DMS 273 (cell line): ENCODE measurements at regions not wholly inside any gene's neighbourhood (a gene's known extent, or its start where the extent isn't known, plus 50 kb on each side); places are given as distances from the start of the nearest gene placed in this dataset.

Experiments
- DNase-seq: peaks from one replicate; lab custom pipeline; 2025; ENCODE audit not compliant: unreplicated experiment; lab: John Stamatoyannopoulos, UW

DNA sequence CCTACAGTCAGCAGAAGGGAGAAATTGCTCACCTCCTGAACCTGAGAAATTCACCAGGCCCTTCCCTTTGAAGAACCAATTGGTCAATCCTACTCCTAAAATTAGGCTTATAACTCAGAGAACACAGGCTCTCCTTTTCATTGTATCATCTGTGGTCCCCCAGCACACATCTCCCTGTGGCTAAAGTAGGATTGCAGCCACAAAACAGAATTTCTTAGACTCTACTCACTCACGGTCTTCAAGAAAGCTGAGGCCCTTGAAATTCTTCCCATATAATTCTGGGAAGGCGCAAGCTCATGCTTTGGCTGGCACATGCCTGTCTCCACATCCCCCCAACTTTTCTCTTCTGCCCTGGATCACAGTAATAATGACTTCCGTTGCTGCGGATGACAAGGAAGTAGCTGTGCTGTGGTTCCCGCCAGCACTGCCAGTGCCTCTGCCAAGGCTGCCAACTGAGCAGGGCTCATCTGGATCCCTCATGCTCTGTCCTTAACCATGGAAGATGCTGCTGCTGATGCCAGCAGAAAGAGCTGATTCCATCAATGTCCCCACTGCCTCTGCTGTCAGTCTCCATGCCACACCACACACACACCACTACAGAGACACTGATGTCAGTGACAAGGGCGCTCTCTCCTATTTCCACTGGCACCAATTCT is 200.6 kb upstream of the POU2AF2 start:
- DNase-seq, result no peak

GRCh38 chr11:111039982-111040381 is 205.5 kb upstream of the POU2AF2 start:
- no peak for DNase-seq

DNA sequence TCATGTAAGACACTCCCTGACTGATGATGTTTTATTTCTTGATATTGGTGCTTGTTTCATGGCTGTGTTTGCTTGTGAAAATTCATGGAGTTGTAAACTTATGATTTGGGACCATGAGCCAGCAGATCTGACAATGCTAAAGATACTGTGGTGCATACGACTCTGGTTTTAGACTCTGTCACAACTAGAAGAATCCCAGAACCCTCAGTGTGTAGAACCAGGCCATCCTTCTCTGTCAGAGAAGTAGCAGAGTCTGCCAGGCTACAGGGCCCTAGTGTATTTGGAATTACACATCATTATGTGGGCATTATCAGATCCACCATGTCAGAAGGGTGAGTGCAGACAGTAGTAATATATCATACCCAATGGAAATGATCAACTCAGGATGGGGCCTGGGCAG is 209.8 kb upstream of the POU2AF2 start:
- no peak for DNase-seq

DNA sequence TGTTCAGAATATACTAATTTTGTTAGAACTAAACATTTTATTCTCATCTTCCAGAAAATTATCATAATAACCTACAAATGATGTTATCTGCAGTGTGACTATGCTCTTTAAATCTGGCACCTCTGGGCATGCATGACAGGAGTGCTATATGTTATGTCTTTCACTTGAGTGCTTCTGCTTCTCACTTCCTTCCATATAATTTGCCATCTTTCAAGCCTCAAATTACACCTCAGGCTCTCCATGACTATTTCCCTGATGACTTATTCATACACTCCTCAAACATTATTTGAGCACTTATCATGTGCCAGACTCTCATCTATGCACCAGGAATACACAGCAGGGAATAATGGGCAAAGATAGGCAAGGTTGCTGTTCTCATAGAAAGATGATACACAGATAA is 219.3 kb upstream of the POU2AF2 start:
- no peak for DNase-seq

GRCh38 chr11:111021131-111021530 is 224.4 kb upstream of the POU2AF2 start:
- no peak for DNase-seq

DNA sequence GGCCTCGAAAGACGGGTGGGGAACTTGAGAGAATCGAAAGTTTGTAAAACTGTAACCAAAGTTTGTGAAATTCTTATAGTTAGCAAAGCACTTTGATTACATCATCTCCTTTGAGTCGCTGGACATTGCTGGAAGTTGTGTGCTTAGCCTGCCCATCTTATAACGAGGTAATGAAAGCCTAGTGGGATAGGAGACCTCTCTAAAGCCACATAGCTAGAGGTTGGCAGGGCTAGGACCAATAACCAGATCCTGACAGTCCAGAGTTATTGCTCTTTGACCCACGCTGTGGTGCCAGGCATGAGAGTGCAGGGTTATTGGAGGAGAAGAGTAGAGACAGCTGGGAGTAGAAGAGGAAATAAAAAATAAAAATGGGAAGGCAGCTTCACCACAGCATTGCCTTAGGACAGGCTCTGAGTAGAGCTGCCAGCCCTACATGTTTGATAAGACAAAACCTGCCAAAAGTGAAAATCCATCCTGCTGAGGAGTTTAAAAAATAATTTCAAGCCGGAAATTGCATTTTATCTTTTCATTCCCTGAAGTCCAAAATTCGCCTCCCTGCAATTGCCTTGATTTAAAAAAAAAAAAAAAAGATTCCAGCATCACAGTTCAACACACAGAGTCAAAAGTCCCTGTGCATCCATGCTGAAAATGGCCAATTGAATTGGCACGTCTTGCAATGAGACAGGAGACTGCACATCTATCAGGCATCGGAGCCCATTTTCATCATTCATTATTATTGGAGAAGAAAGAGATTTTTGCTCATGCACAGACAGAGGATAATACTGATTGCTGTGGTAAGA is 225.5 kb upstream of the POU2AF2 start:
- no peak for DNase-seq

DNA sequence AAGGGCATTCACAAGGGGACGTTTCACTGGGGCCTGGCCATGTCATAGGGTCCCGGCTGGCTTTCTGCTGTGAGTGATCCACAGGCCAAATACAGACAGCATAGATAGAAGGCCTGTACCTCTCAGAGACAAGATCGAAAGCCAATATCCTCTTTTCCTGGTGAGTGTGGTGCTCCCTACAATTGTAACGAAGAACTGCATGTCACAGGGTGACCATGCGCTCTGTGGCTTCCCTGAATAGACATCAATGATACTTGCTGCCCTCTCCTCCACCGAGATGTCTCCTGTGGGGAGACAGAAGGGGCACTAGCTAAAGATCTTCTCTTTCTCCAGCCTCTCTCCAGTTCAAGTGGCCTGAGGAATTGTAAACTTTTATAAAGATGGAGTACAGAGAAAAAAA is 226.1 kb upstream of the POU2AF2 start:
- DNase-seq, result no peak

- no peak for DNase-seq
Measured at GRCh38 chr11:111018566-111018965, 227.0 kb upstream of the POU2AF2 start.

GRCh38 chr11:111012491-111012890 is 233.0 kb upstream of the POU2AF2 start:
- DNase-seq, result no peak

DNA sequence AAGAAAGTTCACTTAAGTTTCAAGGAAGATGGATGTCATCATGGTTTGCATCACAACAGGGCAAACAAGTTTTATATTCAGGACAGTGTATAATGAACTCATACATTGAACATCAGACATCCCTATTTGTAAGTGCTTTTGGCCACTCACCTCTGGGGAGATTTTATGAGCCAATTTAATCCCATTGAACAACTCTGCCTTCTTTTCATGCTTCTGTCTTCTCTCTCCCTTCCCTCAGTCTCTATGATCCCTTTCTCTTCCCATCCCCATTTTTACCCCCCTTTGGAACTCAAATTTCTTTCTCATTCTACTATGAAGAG is 234.3 kb upstream of the POU2AF2 start:
- DNase-seq, result no peak

DNA sequence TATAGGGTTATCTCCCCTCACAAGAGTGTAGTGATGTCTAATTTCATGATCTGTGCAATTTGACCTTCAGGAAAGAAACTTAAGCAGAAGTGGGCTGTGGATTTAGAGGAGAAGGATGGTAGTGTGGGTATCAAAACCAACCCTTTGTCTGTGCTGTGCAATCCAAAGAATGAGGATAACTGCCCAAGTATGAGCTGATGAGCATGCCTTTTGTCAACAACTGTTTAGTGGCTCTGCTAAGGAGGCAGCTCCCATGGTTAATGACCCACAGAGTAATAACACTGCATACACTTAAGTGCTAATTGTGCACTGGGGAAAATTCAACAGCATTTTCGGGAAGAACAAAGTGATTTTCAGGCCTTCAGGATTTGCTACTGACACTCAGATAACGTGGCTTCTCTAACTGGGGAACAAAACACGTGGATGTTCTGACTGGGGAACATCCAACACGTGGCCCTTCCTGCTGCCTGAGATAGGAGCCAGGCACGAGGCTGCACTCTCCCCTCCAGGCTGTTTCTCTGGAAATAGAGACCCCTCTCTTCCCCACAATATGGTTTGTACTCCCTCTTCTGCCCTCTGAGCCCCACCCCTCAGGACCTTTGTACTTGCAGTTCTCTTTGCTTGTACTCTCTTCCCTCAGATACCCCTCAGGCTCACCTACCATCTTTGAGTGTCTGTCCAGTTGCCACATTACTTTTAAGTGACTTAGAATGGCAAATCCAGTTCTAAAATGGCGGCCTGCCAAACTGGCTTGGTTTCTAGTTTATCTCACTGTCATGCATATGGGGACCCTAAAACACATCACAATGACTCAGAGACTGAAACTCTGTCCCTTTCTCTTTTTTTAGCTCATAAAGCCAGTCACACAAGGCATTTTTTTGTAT is 234.9 kb upstream of the POU2AF2 start:
- DNase-seq, result no peak

GRCh38 chr11:111006227-111006626 is 239.3 kb upstream of the POU2AF2 start:
- peak; percentile 10 for DNase-seq

DNA sequence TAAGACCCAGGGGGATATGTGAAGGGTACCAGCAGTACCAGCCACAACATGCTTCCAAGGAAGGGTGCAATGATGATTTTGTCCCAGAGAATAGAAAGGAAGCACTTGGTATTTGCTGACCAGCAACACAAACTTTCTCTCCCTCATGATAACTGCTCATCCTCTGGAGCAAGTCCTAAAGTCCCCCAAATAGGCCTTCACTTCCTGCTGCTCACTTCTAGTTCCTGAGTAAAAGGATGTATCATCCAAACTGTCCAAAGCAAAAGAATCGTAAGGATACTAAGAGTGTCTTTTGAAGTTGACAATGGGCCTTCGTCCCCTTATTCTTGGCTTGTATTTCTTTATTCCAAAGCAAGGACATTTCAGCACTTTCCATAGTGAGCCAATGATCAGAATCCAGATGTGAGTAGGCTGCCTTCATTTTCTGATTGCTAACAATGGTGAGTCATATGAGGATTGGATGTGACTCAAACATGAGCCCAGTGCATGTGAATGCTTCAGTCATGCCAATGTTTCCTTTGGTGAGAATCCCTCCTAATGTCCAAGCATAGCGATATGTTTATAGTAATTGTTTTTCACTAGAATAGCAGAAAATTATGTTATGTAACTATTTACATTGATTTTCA is 243.4 kb upstream of the POU2AF2 start:
- DNase-seq, result no peak

GRCh38 chr11:111001081-111001430 is 244.5 kb upstream of the POU2AF2 start:
- peak; percentile 41 for DNase-seq

- DNase-seq, result no peak
Measured at GRCh38 chr11:111000400-111001080, 245.0 kb upstream of the POU2AF2 start.

DNA sequence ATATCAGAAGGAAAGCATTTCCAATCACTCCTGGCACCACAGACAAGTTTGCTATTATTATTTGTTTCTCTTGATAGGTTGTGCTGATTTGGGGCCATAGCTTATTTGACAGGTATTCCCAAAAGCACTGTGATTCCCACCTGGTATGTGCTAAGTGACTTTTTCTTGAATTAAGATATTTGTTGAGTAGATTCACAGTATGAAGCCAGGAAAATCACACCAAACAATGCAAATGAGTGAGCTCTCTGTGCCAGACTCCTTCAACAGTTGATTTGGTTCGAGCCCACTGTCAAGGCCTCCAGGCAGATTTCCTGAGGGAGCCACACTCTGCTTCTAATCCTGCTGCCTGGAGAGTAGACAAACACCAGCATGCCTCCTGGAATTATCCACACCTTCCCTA is 253.0 kb upstream of the POU2AF2 start:
- no peak for DNase-seq

DNA sequence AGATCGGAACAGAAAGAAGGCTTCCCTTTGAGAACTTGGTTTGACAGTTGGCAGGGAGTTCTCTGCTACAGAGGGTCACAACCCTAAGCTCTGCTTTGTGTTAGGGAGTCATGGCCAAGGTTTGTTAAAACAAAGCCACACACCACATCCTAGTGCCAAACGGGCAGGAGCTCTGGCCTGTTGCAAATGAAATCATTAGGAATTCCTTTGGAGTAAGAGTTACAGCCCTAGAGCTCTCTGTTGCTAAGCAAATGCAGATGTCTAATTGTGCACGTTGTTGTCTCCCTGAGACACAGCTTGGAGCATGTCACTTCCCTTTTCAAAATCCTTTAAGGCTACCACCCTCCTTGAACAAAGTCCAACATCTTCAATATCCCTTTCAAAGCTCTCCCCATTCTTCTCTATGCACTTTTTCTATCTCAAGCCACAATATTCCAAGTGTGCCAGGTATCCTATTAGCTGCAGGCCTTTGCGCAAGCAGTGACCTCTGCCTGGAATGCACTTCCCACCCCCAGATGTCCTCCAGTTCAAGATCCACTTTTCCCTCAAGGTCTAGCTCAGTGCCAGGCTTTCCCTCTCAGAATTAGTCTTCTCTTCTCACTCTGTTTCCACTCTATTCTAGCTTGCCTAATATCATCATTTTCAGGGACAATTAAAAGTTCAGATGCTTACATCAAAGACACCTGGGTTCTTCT is 253.7 kb upstream of the POU2AF2 start:
- DNase-seq, result peak; percentile 9

- peak; percentile 2 for DNase-seq
Measured at GRCh38 chr11:110990311-110990710, 255.2 kb upstream of the POU2AF2 start.

DNA sequence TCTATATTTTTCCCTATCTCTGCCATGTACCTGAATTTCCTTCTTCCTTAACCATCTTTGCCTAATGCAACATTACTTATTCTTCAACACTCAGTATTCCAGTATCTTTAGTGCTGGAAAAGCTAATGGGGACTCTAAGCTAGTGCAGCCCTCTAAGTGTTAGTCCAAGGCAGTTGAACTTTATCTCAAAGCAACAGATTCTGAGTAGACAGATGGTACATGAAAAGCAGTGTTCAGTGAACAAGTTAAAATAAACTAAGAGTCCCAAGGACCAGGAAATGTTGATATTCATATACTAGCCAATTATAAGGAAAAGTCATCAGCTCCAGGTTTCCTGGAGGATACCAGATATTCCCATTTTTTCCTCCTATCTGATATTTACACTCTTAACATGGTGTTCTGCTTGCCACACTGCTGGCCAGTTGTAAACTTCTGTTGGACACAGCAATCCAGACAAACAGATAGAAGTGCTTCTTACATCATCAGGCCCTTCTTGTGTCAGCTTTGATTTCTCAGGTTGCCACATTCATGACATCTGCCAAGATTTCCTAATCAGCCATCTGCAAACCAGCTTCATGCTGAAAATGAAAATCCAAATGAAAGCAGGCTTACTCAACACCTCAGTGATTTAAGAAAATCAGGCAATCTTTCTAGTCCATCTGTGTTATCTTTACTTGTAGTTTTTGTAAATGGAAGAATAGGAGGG is 255.9 kb upstream of the POU2AF2 start:
- DNase-seq, result peak; percentile 84

DNA sequence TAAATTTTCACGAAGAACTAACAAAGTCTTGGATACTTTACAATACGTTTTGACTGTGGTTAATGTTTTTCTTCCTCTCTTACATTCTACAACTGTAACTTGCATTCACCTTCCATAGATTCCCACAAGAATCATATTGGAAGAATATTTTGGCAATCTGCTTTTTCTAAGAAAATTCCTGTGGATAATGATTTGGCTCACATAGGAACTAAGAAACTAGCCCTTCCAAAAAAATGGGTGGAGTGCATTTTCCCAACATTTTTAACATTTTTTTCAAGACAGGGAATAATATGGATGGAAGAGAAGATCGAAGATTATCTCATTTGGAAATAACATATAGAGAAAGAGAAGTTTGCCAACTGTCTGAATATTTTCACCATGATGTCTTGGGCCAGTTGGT is 256.9 kb upstream of the POU2AF2 start:
- DNase-seq, result no peak
